ENCODE measurements at regions not wholly inside any gene's neighbourhood (a gene's known extent, or its start where the extent isn't known, plus 50 kb on each side); places are given as distances from the start of the nearest gene placed in this dataset.

- POLR2A ChIA-PET: no interaction called here
- no peaks in the 10 kb centered on the region for H3K4me1 Mint-ChIP-seq
- no peaks in the 10 kb centered on the region for H3K27me3 Mint-ChIP-seq
- H3K27ac Mint-ChIP-seq: no peak overlapping the region
- H3K36me3 Mint-ChIP-seq: no peaks in the 10 kb centered on the region
- no peak overlapping the region for H3K4me3 Mint-ChIP-seq
- DNase-seq (no peak), ATAC-seq (ENCODE audit: low read depth) (no peak)
- H3K9me3 Mint-ChIP-seq: peaks cover 3% of the 10 kb centered on the region
Observed at GRCh38 chr6:19301980-19302379, 535.2 kb upstream of the ID4 start.

GRCh38 chr6:19303383-19303782, 533.8 kb upstream of the ID4 start:
- POLR2A ChIA-PET: no interaction called here
- ATAC-seq (ENCODE audit: low read depth) (no peak), DNase-seq (no peak)
- Mint-ChIP-seq H3K4me3 (no peak overlapping the region), H3K4me1 (no peaks in the 10 kb centered on the region), H3K36me3 (no peaks in the 10 kb centered on the region), H3K27ac (no peak overlapping the region), H3K9me3 (peaks cover 3% of the 10 kb centered on the region), H3K27me3 (no peaks in the 10 kb centered on the region)

GRCh38 chr6:19309661-19310060, 527.5 kb upstream of the ID4 start:
- POLR2A ChIA-PET: no interaction called here
- Mint-ChIP-seq H3K36me3 (no peaks in the 10 kb centered on the region), H3K9me3 (peaks cover 6% of the 10 kb centered on the region), H3K27ac (no peak overlapping the region), H3K4me1 (no peaks in the 10 kb centered on the region), H3K4me3 (no peak overlapping the region), H3K27me3 (no peaks in the 10 kb centered on the region)
- DNase-seq (no peak), ATAC-seq (ENCODE audit: low read depth) (no peak)

GRCh38 chr6:19311786-19312185, 525.4 kb upstream of the ID4 start:
- ATAC-seq (ENCODE audit: low read depth) (no peak), DNase-seq (no peak)
- POLR2A ChIA-PET: no interaction called here
- H3K4me1 Mint-ChIP-seq: no peaks in the 10 kb centered on the region
- no peaks in the 10 kb centered on the region for H3K36me3 Mint-ChIP-seq
- no peak overlapping the region for H3K27ac Mint-ChIP-seq
- H3K4me3 Mint-ChIP-seq: no peak overlapping the region
- H3K9me3 Mint-ChIP-seq: peaks cover 3% of the 10 kb centered on the region
- no peaks in the 10 kb centered on the region for H3K27me3 Mint-ChIP-seq

GRCh38 chr6:19312241-19312978, 524.8 kb upstream of the ID4 start:
- Mint-ChIP-seq H3K9me3 (peaks cover 5% of the 10 kb centered on the region), H3K36me3 (no peaks in the 10 kb centered on the region), H3K27me3 (no peaks in the 10 kb centered on the region), H3K27ac (no peak overlapping the region), H3K4me1 (no peaks in the 10 kb centered on the region), H3K4me3 (no peak overlapping the region)
- ATAC-seq (ENCODE audit: low read depth): no peak
- POLR2A ChIA-PET: no interaction called here
- DNase-seq: no peak

GRCh38 chr6:19317431-19317986, 519.7 kb upstream of the ID4 start:
- Mint-ChIP-seq H3K4me1 (no peaks in the 10 kb centered on the region), H3K9me3 (peaks cover 5% of the 10 kb centered on the region), H3K27me3 (no peaks in the 10 kb centered on the region), H3K4me3 (no peak overlapping the region), H3K36me3 (no peaks in the 10 kb centered on the region), H3K27ac (no peak overlapping the region)
- ATAC-seq (ENCODE audit: low read depth) (no peak), DNase-seq (no peak)
- POLR2A ChIA-PET: no interaction called here

GRCh38 chr6:19319005-19319404, 518.2 kb upstream of the ID4 start:
- H3K4me1 Mint-ChIP-seq: no peaks in the 10 kb centered on the region
- DNase-seq: no peak
- no peaks in the 10 kb centered on the region for H3K36me3 Mint-ChIP-seq
- H3K4me3 Mint-ChIP-seq: no peak overlapping the region
- no peak overlapping the region for H3K27ac Mint-ChIP-seq
- H3K27me3 Mint-ChIP-seq: no peaks in the 10 kb centered on the region
- H3K9me3 Mint-ChIP-seq: peaks cover 3% of the 10 kb centered on the region
- POLR2A ChIA-PET: no interaction called here
- no peak for ATAC-seq (ENCODE audit: low read depth)

GRCh38 chr6:19320111-19320581, 517.0 kb upstream of the ID4 start:
- ATAC-seq (ENCODE audit: low read depth) (no peak), DNase-seq (no peak)
- peaks cover 3% of the 10 kb centered on the region for H3K9me3 Mint-ChIP-seq
- H3K27ac Mint-ChIP-seq: no peak overlapping the region
- H3K4me3 Mint-ChIP-seq: no peak overlapping the region
- POLR2A ChIA-PET: interaction anchor here (0.6 kb wide), 1 partner anchor 552 kb away, joined by 4 read pairs; no protein-coding TSS in a partner anchor
- no peaks in the 10 kb centered on the region for H3K27me3 Mint-ChIP-seq
- H3K36me3 Mint-ChIP-seq: no peaks in the 10 kb centered on the region
- no peaks in the 10 kb centered on the region for H3K4me1 Mint-ChIP-seq

- ATAC-seq (ENCODE audit: low read depth) (no peak), DNase-seq (no peak)
- no peak overlapping the region for H3K4me3 Mint-ChIP-seq
- no peaks in the 10 kb centered on the region for H3K27me3 Mint-ChIP-seq
- H3K27ac Mint-ChIP-seq: no peak overlapping the region
- POLR2A ChIA-PET: no interaction called here
- no peaks in the 10 kb centered on the region for H3K36me3 Mint-ChIP-seq
- no peaks in the 10 kb centered on the region for H3K4me1 Mint-ChIP-seq
- peaks cover 1% of the 10 kb centered on the region for H3K9me3 Mint-ChIP-seq
Observed at GRCh38 chr6:19322691-19323485, 514.3 kb upstream of the ID4 start.

- Mint-ChIP-seq H3K4me1 (no peaks in the 10 kb centered on the region), H3K9me3 (peaks cover 1% of the 10 kb centered on the region), H3K36me3 (no peaks in the 10 kb centered on the region), H3K27me3 (no peaks in the 10 kb centered on the region), H3K27ac (no peak overlapping the region), H3K4me3 (no peak overlapping the region)
- ATAC-seq (ENCODE audit: low read depth): no peak
- DNase-seq: no peak
- POLR2A ChIA-PET: no interaction called here
Observed at GRCh38 chr6:19324376-19324775, 512.8 kb upstream of the ID4 start.

- ATAC-seq (ENCODE audit: low read depth) (no peak), DNase-seq (no peak)
- Mint-ChIP-seq H3K27ac (no peak overlapping the region), H3K36me3 (no peaks in the 10 kb centered on the region), H3K4me1 (no peaks in the 10 kb centered on the region), H3K4me3 (no peak overlapping the region), H3K27me3 (peaks cover 3% of the 10 kb centered on the region), H3K9me3 (peaks cover 1% of the 10 kb centered on the region)
- POLR2A ChIA-PET: no interaction called here
Observed at GRCh38 chr6:19325335-19325789, 511.8 kb upstream of the ID4 start.

- POLR2A ChIA-PET: no interaction called here
Observed at GRCh38 chr6:19327241-19327640, 509.9 kb upstream of the ID4 start.

GRCh38 chr6:19327661-19328060, 509.5 kb upstream of the ID4 start:
- peaks cover 3% of the 10 kb centered on the region for H3K9me3 Mint-ChIP-seq
- POLR2A ChIA-PET: no interaction called here
- no peaks in the 10 kb centered on the region for H3K36me3 Mint-ChIP-seq
- ATAC-seq (ENCODE audit: low read depth) (no peak), DNase-seq (no peak)
- H3K27me3 Mint-ChIP-seq: peaks cover 3% of the 10 kb centered on the region
- no peaks in the 10 kb centered on the region for H3K4me1 Mint-ChIP-seq
- H3K4me3 Mint-ChIP-seq: no peak overlapping the region
- H3K27ac Mint-ChIP-seq: no peak overlapping the region

More at GRCh38 chr6:19327241-19327640, 509.9 kb upstream of the ID4 start:
- no peak for DNase-seq
- Mint-ChIP-seq H3K27me3 (peaks cover 3% of the 10 kb centered on the region), H3K36me3 (no peaks in the 10 kb centered on the region), H3K4me3 (no peak overlapping the region), H3K27ac (no peak overlapping the region), H3K4me1 (no peaks in the 10 kb centered on the region), H3K9me3 (peaks cover 3% of the 10 kb centered on the region)
- no peak for ATAC-seq (ENCODE audit: low read depth)

GRCh38 chr6:19329078-19329477, 508.1 kb upstream of the ID4 start:
- DNase-seq (no peak), ATAC-seq (ENCODE audit: low read depth) (no peak)
- Mint-ChIP-seq H3K4me1 (no peaks in the 10 kb centered on the region), H3K36me3 (no peaks in the 10 kb centered on the region), H3K9me3 (peaks cover 3% of the 10 kb centered on the region), H3K27me3 (peaks cover 3% of the 10 kb centered on the region), H3K27ac (no peak overlapping the region), H3K4me3 (no peak overlapping the region)
- POLR2A ChIA-PET: no interaction called here

All from activated naive CD8-positive, alpha-beta T cell treated with anti-CD3 and anti-CD28 coated beads, Interleukin-2, amount 10 ng/mL, durations not matched to agents 7 days and 5 days (primary cell).